Right atrium auricular region (tissue), 2 donors: ENCODE measurements at regions not wholly inside any gene's neighbourhood (a gene's known extent, or its start where the extent isn't known, plus 50 kb on each side); places are given as distances from the start of the nearest gene placed in this dataset.

ENCODE experiments used
- DNase-seq: peaks from one replicate; pipeline ENCODE4 v3.0.0-alpha.2; 2019; ENCODE audit warnings: low spot score
- H3K27ac ChIP-seq, 2 donors: fragments of 200-600 bp; sonication (generic); 1 replicate in 1 of 2; 2 replicates in 1 of 2; pipeline ENCODE4 v1.5.1; 2016 to 2019
- H3K27me3 ChIP-seq, 2 donors: fragments of 200-600 bp; sonication (generic); one replicate each; pipeline versions ENCODE4 v1.5.1 to v1.6.0; 2017 to 2019
- H3K36me3 ChIP-seq: fragments of 200-600 bp; sonication (generic); one replicate; pipeline ENCODE4 v1.5.1; 2016
- H3K4me1 ChIP-seq, 2 donors: fragments of 200-600 bp; sonication (generic); one replicate each; pipeline versions ENCODE4 v1.5.1 to v1.6.0; 2017 to 2019
- H3K4me3 ChIP-seq, 2 donors: fragments of 200-600 bp; sonication (generic); 1 replicate in 1 of 2; 2 replicates in 1 of 2; pipeline ENCODE4 v1.5.1; 2017 to 2019; ENCODE audit warnings: mild to moderate bottlenecking in 1 of 2, moderate library complexity in 1 of 2
- H3K9me3 ChIP-seq, 2 donors: fragments of 200-600 bp; sonication (generic); one replicate each; pipeline ENCODE4 v1.5.1; 2019
- TF ChIP-seq, protein P1 (sequence below), 2 donors: fragments of 200-600 bp; sonication (generic); IDR thresholded peaks; one replicate each; pipeline ENCODE4 v1.5.1; 2019; ENCODE audit warnings: antibody characterized with exemption in 2 of 2

GRCh38 chr4:65069177-65069576 is 601.1 kb downstream of the EPHA5 start:
- no peak for DNase-seq
- H3K27me3 ChIP-seq = no peaks in the 10 kb centered on the region
- TF ChIP-seq, protein P1, sequence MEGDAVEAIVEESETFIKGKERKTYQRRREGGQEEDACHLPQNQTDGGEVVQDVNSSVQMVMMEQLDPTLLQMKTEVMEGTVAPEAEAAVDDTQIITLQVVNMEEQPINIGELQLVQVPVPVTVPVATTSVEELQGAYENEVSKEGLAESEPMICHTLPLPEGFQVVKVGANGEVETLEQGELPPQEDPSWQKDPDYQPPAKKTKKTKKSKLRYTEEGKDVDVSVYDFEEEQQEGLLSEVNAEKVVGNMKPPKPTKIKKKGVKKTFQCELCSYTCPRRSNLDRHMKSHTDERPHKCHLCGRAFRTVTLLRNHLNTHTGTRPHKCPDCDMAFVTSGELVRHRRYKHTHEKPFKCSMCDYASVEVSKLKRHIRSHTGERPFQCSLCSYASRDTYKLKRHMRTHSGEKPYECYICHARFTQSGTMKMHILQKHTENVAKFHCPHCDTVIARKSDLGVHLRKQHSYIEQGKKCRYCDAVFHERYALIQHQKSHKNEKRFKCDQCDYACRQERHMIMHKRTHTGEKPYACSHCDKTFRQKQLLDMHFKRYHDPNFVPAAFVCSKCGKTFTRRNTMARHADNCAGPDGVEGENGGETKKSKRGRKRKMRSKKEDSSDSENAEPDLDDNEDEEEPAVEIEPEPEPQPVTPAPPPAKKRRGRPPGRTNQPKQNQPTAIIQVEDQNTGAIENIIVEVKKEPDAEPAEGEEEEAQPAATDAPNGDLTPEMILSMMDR (IDR thresholded peaks at IDR 0.05) = no peak
- no peaks in the 10 kb centered on the region for H3K36me3 ChIP-seq
- H3K4me3 ChIP-seq = no peak overlapping the region
- H3K9me3 ChIP-seq = peaks cover 0 to 4% of the 10 kb centered on the region in 2 donors
- H3K4me1 ChIP-seq = no peaks in the 10 kb centered on the region
- H3K27ac ChIP-seq = no peak overlapping the region

GRCh38 chr4:65066106-65066505 is 604.2 kb downstream of the EPHA5 start:
- TF ChIP-seq, protein P1 (IDR thresholded peaks at IDR 0.05) = no peak
- Histone ChIP-seq H3K27me3 (no peaks in the 10 kb centered on the region), H3K36me3 (no peaks in the 10 kb centered on the region), H3K4me1 (no peaks in the 10 kb centered on the region), H3K4me3 (no peak overlapping the region), H3K27ac (no peak overlapping the region), H3K9me3 (no peaks in the 10 kb centered on the region)
- no peak for DNase-seq

GRCh38 chr4:65063601-65064000 is 606.7 kb downstream of the EPHA5 start:
- Histone ChIP-seq H3K36me3 (no peaks in the 10 kb centered on the region), H3K4me1 (no peaks in the 10 kb centered on the region), H3K9me3 (no peaks in the 10 kb centered on the region), H3K4me3 (no peak overlapping the region), H3K27ac (no peak overlapping the region), H3K27me3 (no peaks in the 10 kb centered on the region)
- TF ChIP-seq, protein P1 (IDR thresholded peaks at IDR 0.05) = no peak
- DNase-seq = no peak

GRCh38 chr4:65050786-65051185 is 619.5 kb downstream of the EPHA5 start:
- no peaks in the 10 kb centered on the region for H3K27me3 ChIP-seq
- H3K9me3 ChIP-seq = no peaks in the 10 kb centered on the region
- TF ChIP-seq, protein P1 (IDR thresholded peaks at IDR 0.05) = no peak
- DNase-seq = no peak
- H3K27ac ChIP-seq = no peak overlapping the region
- H3K4me1 ChIP-seq = no peaks in the 10 kb centered on the region
- no peak overlapping the region for H3K4me3 ChIP-seq
- H3K36me3 ChIP-seq = no peaks in the 10 kb centered on the region

DNA sequence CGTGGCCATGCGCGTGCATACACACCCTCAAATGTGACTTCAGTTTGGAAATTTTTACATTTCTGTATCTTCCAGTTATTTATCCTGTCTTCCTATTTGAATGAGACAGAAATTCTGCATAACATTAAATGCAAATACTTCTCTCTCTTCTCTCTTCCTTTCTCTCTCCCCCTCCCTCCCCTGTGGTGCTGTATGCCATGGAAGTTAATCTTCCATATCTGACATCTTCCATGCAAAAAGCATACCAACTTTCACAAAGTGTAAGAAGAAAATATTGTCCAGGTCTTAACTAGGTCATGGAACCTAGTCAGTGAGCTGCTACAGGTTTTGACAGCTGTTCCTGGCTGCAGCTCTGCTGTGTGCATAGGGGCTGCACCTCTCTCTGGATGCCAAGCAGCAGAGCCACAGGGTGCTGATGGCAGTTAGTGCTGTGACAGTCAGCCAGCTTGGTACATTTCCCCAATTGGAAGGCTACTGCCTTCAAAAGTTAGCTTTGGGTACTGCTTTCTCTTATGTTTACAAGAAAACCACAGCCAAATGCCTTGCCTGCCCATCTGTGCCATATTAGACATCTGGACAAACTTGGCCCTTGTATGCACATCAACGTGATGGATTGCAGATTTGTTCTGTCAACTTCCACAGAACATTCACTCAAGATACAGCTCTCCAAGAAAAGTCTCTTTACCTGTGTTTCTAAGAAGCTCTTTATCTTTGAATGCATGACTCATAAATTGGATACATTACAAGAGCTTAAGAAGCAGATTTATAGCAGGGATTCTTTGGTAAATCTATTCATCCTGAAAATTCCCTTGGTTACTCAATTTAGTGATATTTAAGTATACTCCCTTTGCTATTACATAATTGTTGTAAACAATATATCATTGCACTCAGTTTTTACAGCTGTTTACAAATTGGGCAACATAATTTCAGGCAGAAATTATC is 623.8 kb downstream of the EPHA5 start:
- TF ChIP-seq, protein P1 (IDR thresholded peaks at IDR 0.05) = no peak

More for the DNA sequence above, 623.8 kb downstream of the EPHA5 start:
- Histone ChIP-seq H3K4me3 (no peak overlapping the region), H3K4me1 (no peaks in the 10 kb centered on the region), H3K9me3 (no peaks in the 10 kb centered on the region), H3K27ac (no peak overlapping the region), H3K27me3 (no peaks in the 10 kb centered on the region), H3K36me3 (no peaks in the 10 kb centered on the region)
- DNase-seq = no peak
